ENCODE measurements at regions not wholly inside any gene's neighbourhood (a gene's known extent, or its start where the extent isn't known, plus 50 kb on each side); places are given as distances from the start of the nearest gene placed in this dataset.

GRCh38 chr6:8207869-8208191, 105.5 kb upstream of the EEF1E1 start:
- Histone ChIP-seq H3K79me2 (ENCODE audit: insufficient read depth, low read length) (no peaks in the 10 kb centered on the region), H3K4me2 (replicated peaks; ENCODE audit: extremely low read depth, low read length, poor library complexity, severe bottlenecking) (no peak overlapping the region), H3K27me3 (ENCODE audit: control insufficient read depth in 2 of 2, insufficient read depth in 2 of 2, low read length in 2 of 2) (no peaks in the 10 kb centered on the region), H3K4me1 (ENCODE audit: control insufficient read depth in 1 of 2, insufficient read depth in 2 of 2, low read length in 2 of 2) (no peaks in the 10 kb centered on the region), H2AFZ (ENCODE audit: insufficient read depth, low read depth, low read length, poor library complexity, severe bottlenecking) (no peak overlapping the region), H3K27ac (ENCODE audit: low read depth in 1 of 2, low read length in 2 of 2) (no peak overlapping the region), H4K20me1 (ENCODE audit: insufficient read depth, low read length) (no peaks in the 10 kb centered on the region), H3K36me3 (replicated peaks in 1 of 2; ENCODE audit: control insufficient read depth in 1 of 2, insufficient read depth in 2 of 2, low read length in 2 of 2) (no peaks in the 10 kb centered on the region), H3K9me3 (replicated peaks in 1 of 2; ENCODE audit: control insufficient read depth in 1 of 2, insufficient read depth in 1 of 2, low read length in 2 of 2) (no peaks in the 10 kb centered on the region), H3K9ac (ENCODE audit: insufficient read depth, low read length, poor library complexity, severe bottlenecking) (no peak overlapping the region), H3K4me3 (replicated peaks in 1 of 3; ENCODE audit: low read depth in 2 of 3, low read length in 3 of 3) (no peak overlapping the region)
- no peak for DNase-seq
- TF ChIP-seq, protein P1, sequence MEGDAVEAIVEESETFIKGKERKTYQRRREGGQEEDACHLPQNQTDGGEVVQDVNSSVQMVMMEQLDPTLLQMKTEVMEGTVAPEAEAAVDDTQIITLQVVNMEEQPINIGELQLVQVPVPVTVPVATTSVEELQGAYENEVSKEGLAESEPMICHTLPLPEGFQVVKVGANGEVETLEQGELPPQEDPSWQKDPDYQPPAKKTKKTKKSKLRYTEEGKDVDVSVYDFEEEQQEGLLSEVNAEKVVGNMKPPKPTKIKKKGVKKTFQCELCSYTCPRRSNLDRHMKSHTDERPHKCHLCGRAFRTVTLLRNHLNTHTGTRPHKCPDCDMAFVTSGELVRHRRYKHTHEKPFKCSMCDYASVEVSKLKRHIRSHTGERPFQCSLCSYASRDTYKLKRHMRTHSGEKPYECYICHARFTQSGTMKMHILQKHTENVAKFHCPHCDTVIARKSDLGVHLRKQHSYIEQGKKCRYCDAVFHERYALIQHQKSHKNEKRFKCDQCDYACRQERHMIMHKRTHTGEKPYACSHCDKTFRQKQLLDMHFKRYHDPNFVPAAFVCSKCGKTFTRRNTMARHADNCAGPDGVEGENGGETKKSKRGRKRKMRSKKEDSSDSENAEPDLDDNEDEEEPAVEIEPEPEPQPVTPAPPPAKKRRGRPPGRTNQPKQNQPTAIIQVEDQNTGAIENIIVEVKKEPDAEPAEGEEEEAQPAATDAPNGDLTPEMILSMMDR (IDR thresholded peaks at IDR 0.05): no peak
- intact Hi-C loops (cut with micrococcal nuclease): no loop called here
- Mint-ChIP-seq H3K4me3 (no peak overlapping the region), H3K9me3 (no peaks in the 10 kb centered on the region), H3K27ac (no peak overlapping the region), H3K36me3 (no peaks in the 10 kb centered on the region), H3K27me3 (ENCODE audit: low read depth in 3 of 3) (peaks cover 5 to 7% (median 5%) of the 10 kb centered on the region in 3 donors), H3K4me1 (no peaks in the 10 kb centered on the region)
- no CpG with 5 or more reads among the region's 1 CpG for WGBS (ENCODE audit: insufficient coverage)

DNA sequence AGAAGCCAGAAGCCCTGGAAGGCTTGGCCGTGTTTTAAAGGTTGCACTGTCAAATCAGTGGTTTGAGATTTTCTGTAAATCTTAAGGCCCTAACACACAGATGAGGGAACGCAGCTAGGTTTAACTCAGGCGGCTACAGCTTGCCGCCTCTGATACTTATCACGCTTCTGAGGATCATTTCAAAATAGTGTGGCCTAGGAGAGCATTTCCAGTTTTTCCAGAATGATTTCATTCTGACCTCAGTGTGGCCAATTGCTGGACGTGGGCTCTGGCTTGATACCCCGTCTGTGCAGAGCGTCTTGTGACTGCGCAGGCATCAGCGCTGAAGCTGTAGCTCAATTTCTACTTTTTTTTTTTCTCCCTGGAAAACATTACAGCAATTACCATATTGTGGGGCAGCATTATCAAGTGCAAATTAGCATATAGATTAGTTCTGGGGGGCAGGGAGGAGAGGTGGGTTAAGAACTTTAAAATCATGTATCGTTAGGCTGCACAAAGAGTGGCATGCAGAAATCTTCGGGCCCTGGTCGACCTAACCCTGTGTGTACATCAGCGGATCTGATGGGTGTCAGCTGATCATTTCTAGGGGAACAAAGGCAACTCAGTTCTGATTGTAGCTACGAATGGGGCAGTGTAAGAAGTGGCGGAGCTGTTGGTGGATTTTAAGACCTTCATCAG, 105.0 kb upstream of the EEF1E1 start:
- Histone ChIP-seq H3K9me3 (replicated peaks in 1 of 2; ENCODE audit: control insufficient read depth in 1 of 2, insufficient read depth in 1 of 2, low read length in 2 of 2) (no peaks in the 10 kb centered on the region), H3K4me1 (ENCODE audit: control insufficient read depth in 1 of 2, insufficient read depth in 2 of 2, low read length in 2 of 2) (no peaks in the 10 kb centered on the region), H4K20me1 (ENCODE audit: insufficient read depth, low read length) (no peaks in the 10 kb centered on the region), H3K4me2 (replicated peaks; ENCODE audit: extremely low read depth, low read length, poor library complexity, severe bottlenecking) (no peak overlapping the region), H3K4me3 (replicated peaks in 1 of 3; ENCODE audit: low read depth in 2 of 3, low read length in 3 of 3) (no peak overlapping the region), H3K9ac (ENCODE audit: insufficient read depth, low read length, poor library complexity, severe bottlenecking) (no peak overlapping the region), H3K27ac (ENCODE audit: low read depth in 1 of 2, low read length in 2 of 2) (no peak overlapping the region), H3K36me3 (replicated peaks in 1 of 2; ENCODE audit: control insufficient read depth in 1 of 2, insufficient read depth in 2 of 2, low read length in 2 of 2) (no peaks in the 10 kb centered on the region), H3K79me2 (ENCODE audit: insufficient read depth, low read length) (no peaks in the 10 kb centered on the region), H3K27me3 (ENCODE audit: control insufficient read depth in 2 of 2, insufficient read depth in 2 of 2, low read length in 2 of 2) (no peaks in the 10 kb centered on the region), H2AFZ (ENCODE audit: insufficient read depth, low read depth, low read length, poor library complexity, severe bottlenecking) (no peak overlapping the region)
- no peak overlapping the region for H3K27ac Mint-ChIP-seq
- no peaks in the 10 kb centered on the region for H3K9me3 Mint-ChIP-seq
- intact Hi-C loops (cut with micrococcal nuclease): no loop called here
- H3K27me3 Mint-ChIP-seq (ENCODE audit: low read depth in 3 of 3): peaks cover 5 to 7% (median 5%) of the 10 kb centered on the region in 3 donors
- 96% methylated on average over 11 of the region's 16 CpGs for WGBS (ENCODE audit: insufficient coverage)
- H3K4me3 Mint-ChIP-seq: no peak overlapping the region
- DNase-seq: no peak
- TF ChIP-seq, protein P1 (IDR thresholded peaks at IDR 0.05): no peak
- H3K36me3 Mint-ChIP-seq: no peaks in the 10 kb centered on the region
- H3K4me1 Mint-ChIP-seq: no peaks in the 10 kb centered on the region
